ENCODE measurements at regions not wholly inside any gene's neighbourhood (a gene's known extent, or its start where the extent isn't known, plus 50 kb on each side); places are given as distances from the start of the nearest gene placed in this dataset.
A peak's percentile ranks its signal among the peaks of the same experiment; 100 is the strongest.

GRCh38 chr3:94249491-94250079 is 186.7 kb downstream of the NSUN3 start:
- TF ChIP-seq, protein P1, sequence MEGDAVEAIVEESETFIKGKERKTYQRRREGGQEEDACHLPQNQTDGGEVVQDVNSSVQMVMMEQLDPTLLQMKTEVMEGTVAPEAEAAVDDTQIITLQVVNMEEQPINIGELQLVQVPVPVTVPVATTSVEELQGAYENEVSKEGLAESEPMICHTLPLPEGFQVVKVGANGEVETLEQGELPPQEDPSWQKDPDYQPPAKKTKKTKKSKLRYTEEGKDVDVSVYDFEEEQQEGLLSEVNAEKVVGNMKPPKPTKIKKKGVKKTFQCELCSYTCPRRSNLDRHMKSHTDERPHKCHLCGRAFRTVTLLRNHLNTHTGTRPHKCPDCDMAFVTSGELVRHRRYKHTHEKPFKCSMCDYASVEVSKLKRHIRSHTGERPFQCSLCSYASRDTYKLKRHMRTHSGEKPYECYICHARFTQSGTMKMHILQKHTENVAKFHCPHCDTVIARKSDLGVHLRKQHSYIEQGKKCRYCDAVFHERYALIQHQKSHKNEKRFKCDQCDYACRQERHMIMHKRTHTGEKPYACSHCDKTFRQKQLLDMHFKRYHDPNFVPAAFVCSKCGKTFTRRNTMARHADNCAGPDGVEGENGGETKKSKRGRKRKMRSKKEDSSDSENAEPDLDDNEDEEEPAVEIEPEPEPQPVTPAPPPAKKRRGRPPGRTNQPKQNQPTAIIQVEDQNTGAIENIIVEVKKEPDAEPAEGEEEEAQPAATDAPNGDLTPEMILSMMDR (IDR thresholded peaks at IDR 0.05 in 2 of 3, conservative IDR thresholded peaks at IDR 0.05 in 1 of 3; ENCODE audit: borderline replicate concordance in 1 of 3, insufficient read depth in 1 of 3, low read depth in 2 of 3, low read length in 2 of 3): peak; percentile 31 to 92 (median 76); a peak in 5 of 6 replicates
- TF ChIP-seq EZH2 (IDR thresholded peaks at IDR 0.05): no peak
